Right renal cortex interstitium (tissue), 3 donors: ENCODE measurements at regions not wholly inside any gene's neighbourhood (a gene's known extent, or its start where the extent isn't known, plus 50 kb on each side); places are given as distances from the start of the nearest gene placed in this dataset.

Source experiments
- DNase-seq, 3 donors: peaks; one replicate each; pipeline ENCODE4 v3.0.0-alpha.2; 2013; ENCODE audit warnings: low read depth in 3 of 3, low spot score in 2 of 3

DNA sequence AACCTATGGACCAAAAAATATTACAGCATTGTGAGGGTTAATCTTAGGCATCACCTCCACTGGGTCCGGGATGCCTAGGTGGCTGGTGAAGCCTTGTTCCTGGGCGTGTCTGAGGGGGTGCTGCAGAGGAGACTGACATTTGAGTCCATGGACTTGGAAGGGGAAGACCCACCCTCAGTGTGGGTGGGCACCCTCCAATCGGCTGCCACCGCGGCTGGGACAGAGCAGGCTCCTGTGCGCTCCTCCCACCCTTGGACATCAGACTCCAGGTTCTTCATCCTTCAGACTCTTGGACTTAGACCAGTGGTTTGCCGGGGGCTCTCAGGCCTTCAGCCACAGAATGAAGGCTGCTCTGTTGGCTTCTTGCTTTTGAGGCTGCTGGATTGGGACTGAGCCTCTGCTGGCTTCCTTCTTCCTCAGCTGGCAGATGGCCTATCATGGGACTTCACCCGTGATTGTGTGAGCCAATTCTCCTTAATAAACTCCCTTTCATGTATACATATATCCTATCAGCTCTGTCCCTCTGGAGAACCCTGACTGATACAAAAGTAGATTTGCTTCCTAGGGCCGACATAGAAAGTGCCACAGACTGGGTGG lies 113.1 kb downstream of the TTLL2 start:
- DNase-seq, result no peak

DNA sequence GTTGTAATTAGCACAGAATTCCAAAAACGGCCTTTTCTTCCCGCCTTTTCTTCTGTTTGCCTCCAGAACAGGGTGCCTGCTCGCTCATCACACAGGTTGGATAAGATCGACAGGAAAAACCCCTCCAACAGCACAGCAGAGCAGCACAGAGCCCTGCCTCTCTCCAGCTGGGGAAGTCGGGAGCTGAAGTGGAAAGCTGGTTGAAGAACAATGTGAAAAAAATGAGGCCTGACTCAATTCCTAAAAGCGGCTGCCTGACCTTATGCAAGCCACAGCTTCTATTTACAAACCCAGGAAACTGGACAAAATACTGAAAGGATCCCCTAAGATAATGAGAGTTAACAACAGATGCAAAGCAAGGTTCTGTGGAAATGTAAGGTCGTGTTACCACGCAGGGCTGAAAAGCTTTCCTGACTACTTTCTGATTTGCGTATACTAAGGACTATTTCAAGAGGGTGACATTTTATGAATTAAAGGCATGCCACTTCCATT lies 116.9 kb downstream of the TTLL2 start:
- no peak for DNase-seq

DNA sequence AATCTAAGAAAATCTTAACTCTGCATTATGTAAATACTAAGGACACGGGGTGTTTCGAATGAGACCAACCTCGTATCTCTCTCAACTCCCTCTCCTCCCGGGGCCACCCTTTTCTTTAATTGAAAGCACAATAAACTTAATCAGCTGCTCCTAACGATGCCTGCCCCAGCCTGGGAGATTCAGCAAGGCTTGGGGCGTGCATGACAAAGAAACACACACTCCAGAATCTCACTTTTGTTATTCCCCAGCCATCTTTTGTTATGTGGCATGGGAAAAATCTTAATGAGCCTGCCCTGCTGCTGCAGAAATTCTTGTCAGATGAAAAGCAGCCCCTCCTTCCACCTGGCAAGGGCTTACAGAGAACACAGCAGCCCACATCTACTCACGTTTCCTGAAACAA lies 117.4 kb downstream of the TTLL2 start:
- DNase-seq, result no peak

DNA sequence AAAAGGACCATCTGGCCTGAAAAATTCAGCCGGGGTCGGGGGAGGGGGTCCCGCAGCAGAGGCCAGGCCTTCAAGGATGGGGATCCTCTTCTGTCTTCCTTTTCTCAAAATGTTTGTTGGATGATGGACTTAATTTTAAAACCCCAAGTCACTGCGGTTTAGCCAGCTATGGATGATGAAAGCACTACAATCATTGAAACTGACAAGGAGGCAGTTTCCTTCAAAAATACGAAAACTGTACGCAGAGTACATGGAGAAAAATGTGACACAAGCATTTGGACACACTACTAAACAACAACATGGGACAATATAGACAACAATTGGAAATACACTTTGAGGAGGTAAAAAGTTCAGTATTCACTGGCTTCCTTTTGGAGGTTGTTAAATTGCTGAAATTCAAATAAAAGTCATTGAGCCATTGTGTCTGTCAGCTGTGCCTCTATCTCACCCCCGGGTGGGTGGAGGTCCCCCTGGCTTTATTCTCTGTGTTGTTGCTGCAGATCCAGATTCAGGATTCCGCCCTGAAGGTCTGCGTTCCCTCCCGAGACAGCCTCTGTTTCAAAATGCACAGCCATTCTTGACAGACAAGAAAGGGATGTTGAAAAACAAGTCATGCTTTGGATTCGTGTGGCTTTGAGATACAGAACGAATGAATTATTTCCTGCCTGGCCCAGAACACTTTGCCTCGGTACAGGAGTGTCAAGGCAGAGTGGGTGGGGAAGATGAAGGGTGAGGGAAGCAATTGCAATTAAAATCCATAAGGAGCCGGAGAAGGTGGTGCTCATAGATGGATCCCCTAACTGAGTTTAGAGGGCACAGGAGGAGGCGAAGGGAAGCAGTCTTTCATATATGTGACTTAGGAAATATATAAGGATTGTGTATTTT lies 118.2 kb downstream of the TTLL2 start:
- DNase-seq, result no peak

DNA sequence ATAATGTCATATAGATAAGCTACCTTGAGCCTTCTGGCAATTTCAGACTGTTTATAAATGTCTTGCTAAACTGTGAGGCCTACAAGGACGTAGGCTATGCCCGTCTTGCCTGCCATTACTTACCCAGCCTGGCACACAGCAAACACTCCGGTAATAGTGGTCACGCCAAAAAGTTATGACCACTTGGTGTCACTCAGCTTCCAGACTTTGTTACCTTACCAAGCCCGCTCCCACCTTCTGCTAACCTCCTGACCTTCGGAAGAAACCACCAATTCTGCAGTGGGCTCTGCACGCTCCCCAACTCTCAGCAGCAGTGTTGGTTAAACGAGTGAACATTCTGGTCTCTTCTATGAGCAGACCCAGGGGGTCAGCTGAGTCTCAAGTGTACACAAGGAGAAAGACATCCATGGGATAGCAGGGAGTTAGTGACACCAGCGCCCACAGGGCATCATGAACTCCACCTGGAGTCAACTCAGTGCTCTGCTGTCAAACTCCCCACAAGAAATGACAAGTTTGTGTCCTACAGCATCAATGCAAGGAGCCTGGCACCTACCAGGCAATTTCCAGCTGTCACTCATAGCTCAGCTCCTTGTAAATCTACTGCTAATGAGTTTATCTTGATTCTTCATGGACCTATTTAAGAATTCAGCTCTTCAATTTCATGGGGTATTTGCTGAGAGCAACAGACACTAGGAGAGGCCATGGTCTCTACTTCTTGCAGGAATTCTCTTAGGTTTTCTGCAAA lies 119.9 kb downstream of the TTLL2 start:
- DNase-seq, result no peak

DNA sequence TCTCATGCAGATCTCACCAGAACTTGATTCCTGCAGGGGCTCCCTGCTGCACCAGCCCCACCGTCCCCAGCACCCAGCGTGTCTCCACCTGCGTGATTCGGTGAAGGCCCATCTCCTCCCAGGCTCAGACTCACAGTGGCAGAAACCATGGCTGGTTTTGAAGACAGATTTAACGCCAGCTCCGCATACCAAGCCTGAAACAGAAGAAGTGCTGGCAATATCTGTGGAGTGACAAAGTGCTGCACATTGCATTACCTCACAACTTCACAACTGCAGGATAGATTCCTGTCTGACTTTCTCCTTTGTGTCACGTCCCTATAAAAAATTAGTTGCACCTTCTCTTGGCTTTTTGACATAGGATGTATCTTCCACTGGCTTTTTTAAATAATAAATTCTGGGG lies 120.7 kb downstream of the TTLL2 start:
- no peak for DNase-seq

DNA sequence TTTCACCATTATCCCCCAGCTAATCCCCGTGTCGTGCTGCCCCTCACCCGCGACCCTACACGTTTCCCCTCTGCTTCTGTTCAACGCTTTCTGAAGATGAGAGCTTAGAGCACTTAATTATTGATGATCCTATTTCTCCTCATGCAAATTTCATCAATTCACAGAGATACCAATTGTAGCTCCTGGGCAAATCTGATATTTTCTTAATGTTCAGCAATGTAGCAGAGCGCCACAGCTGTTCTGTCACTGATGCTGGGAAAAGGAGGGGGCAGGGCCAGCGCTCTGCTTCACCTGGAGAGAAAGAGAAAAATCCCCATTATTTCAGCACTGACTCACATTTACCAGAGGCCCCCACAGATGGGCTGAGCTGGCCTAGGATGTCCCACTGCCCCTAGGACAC lies 121.2 kb downstream of the TTLL2 start:
- no peak for DNase-seq

DNA sequence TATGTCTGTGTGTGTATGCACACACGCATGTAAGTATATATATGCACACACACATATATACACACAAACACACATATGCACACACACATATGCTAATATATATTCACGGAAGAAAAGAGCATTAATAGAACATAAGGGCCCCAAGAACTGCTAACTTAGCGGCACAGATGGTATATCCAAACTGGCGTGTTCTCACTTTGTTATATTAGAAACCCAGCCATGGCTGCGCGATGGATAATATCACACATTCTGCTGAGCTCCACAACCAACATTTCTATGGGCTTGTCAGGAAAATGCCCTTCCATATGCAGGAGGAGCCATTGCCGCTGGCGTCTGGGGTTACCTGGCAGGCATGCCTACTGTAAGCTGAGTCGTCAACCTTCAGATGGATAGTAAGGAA lies 122.1 kb downstream of the TTLL2 start:
- DNase-seq, result no peak

DNA sequence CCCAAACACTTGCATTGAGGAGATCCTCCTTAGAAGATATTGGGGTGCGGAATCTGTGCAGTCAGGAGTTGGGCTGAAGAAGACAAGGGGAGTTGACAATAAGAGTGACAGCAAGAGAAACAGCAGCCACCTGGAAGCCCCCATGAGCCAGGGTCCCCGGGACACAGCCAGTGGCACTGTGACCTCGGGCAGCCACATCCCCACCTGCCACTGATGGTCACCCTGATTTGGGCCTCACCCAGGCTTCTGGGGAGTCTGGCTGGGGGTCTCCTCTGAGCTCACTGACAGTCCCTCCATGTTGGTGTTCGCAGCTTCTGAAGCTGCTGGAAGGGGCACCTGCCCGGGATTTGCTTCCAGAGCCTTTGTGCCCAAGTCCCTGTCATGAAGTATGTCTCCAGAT lies 123.5 kb downstream of the TTLL2 start:
- DNase-seq, result no peak

DNA sequence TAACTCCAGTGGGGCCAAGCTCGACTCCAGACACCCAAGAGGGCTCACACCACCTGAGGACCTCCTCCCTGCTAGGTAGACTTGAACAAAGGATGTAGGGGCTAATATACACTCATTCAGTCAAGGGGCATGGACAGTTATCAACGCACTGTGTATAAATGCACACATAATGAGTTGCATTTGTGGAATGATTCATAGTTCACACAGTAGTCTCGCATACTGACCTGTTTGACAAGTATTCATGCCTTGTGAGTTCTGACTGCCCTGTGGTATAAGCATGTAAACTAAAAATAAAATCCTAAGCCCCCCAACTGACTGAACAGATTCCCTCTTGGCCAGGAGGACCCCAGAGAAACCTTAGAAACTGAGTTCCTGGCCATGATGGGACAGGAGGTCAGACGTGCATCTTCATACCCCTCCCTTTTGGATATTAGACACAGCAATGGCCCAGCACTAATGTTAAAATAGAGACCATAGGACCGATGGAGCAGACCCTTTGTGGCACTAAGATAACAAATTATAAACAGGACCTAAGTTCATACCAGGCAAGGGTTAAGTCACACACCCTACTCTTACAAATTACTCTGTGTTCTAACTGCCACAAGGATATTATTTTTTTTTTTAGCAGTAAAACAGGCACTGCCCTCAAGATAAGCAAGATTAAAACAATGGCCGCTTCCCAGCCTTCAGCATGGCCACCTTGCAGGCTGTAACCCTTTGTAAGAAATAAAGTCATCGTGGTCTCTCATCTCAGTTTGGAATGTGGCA lies 124.4 kb downstream of the TTLL2 start:
- no peak for DNase-seq

DNA sequence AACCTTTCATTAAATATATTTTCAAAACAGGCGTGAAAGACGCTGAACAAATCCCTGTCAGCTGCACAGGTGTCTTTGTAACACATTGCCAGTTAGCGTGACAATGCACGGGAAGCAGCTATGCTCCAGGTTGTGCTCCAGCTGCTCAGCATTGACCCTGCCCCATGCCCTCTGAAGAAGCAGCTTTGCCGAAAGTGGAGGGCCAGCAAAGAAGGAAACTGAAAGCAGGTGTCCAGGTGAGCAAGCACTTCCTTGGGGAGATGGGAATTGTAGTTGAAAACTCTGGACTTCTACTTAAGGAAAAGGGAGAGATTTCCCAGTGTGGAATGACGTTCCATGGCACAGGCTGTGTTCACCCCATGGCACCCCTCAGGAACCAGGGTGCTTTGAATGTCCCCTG lies 125.7 kb downstream of the TTLL2 start:
- DNase-seq, result no peak

DNA sequence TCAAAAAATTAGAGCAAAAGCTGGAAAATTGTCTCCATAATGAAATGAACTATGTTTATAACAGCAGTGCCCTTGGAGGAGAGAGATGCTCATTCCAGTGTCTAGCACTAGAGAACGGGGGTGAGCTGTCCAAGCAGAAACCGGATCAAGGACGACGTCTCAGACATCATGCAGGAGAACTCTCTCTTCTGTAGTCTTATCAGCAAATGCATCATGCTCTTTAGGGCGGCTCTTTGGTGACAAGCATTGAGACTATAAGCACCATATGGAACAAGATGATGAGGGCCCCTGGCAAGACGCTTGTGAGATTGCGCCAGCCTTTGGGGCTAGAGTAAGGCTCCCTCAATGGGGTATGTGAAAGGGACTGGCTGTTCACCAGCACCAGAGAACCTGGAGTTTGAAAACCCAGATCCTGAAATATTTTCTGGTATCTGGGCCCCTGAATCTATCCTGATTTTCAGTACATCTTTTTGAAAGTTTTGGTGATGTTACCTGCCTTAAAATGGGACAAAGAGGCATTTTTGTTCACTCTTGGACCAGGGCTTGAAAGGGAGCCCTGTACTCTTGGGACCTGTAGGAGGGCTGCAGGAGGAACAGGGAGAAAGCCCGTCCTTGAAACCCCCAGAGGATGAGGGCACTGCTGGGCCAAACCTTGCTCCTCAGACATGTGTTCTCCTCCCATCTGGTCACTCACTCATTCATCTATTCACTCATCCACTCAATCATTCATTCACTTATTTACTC lies 127.6 kb downstream of the TTLL2 start:
- DNase-seq, result no peak

DNA sequence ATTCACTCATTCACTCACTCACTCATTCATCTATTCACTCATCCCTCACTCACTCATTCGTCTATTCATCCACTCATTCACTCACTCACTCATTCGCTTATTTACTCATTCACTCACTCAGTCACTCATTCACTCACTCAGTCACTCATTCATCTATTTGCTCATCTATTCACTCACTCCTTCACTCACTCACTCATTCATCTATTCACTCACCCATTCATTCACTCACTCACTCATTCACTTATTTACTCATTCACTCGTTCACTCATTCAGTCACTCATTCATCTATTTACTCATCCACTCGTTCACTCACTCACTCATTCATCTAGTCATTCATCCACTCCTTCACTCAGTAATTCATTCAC lies 128.2 kb downstream of the TTLL2 start:
- DNase-seq, result no peak

DNA sequence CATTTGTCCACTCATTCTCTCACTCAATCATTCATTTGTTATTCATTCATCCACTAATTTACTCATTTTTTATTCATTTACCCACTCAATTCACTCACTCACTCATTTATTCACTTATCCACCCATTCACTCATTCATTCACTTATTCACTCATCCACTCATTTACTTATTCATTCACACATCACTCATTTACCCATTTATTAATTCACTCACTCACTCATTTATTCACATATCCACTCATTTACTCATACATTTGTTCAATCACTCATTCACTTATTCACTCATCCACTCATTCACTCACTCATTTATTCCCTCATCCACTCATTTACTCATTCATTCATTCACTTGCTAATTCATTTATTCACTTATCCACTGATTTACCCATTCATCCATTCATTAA lies 129.1 kb downstream of the TTLL2 start:
- DNase-seq, result no peak

DNA sequence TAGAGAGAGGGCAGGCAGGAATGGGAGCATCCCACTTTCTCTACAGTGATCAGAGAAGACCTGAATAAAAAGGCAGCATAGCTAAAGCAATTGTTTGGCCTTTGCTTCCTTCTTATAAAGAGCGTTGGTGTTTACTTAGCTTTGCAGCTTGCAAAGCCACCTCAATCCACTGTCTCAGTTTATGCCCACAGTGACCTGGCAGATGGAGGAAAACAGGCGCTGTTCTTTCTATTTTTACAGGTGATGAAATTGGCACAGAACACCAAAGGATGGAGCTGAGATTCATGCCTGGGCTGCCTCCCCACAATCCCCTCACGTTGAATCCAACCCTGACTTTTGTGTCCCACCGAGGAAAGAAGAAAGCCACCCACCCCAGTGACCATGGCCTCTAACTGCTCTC lies 130.5 kb downstream of the TTLL2 start:
- no peak for DNase-seq

DNA sequence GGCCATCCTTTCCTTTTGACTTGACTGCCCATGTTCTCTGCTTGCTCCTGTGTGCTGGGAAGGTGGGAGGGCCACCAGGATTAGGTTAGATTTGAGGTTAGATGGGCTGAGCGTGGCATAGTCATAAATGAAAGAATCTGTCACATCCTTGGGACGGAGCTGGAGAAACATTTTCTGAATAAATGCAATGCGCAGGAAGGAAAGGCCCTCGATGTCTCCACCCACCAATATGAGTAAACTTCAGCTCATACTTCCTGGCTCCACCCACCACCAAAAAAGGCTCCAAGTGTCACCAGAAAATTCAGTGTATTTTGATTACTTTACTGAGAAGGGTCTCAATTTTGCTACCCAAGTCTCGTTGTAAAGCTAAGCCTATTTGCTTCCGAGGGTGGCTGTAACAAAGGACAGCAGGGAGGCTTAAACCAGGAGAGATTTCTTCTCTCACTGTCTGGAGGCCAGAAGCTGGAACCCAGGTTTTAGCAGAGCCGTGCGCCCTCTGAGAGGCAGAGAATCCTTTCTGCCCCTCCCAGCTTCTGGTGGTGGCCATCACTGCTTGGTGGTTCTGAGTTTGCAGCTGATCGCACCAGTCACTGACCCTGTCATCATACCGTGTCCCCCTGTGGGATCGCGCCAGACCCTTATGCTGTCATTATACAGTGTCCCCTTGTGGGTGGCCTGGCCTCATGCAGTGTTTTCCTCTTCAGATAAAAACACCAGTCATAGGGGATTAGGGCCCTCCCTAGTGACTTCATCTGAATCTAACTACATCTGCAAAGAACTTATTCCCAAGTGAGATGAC lies 137.8 kb downstream of the TTLL2 start:
- DNase-seq, result no peak

DNA sequence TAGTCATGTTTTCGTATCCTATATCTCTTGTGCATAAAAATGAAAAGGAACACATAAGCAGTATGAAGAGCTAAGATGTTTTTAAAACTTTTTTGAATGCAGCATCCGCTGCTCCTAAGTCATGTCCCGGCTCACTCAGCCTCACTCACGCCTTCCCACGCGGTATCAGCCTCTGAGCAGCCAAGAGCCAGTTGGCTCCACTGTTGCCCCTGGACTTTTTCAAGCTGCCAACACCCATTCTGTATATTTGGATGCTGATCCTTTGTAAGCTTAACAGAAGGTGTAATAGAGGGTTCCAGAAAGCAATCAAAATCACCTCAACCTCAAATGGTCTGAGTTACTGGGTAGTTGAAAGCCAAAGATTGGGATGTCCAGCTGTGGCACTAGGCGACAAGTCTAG lies 139.3 kb downstream of the TTLL2 start:
- DNase-seq, result no peak

DNA sequence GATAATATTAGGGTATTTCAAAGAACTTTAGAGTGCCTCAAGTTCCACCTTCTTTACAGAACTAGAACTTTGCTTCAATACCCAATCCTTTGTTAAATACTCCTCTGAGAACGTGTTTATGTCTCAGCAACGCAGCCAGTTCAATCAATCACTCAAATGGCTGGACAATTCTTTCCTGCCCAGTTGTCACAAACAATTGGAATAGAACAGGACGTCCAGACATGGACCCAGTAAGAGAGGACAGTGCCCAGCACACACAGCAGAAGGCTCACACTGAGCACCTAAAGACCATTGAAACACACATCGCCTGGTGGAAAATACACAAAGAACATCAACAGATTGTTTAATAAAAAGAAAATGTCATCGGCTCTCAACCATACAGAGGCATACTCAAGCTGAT lies 140.6 kb downstream of the TTLL2 start:
- no peak for DNase-seq

DNA sequence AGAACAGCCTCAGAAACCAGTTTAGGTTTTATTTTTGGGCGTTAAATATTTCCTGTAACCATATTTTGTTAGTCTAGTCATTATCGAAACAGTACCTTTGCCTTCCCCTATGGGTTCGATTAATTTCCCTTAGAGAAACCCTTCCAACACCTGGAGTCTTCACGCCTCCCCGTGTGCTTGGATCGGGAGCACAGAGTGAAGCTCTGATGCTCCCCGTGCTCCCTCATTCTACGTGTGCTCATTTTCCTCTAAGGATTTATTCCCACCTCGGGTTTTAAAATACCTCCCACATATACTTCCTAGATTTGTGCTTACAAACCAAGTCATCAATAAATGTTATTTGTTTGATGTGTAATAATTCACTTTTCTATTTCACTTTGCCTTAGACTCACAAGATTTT lies 142.4 kb downstream of the TTLL2 start:
- DNase-seq, result no peak
